SK-N-SH (cell line): ENCODE measurements at regions not wholly inside any gene's neighbourhood (a gene's known extent, or its start where the extent isn't known, plus 50 kb on each side); places are given as distances from the start of the nearest gene placed in this dataset.

ENCODE experiments used
- CTCF ChIA-PET: fragments of 300-600, 350-600 bp; formaldehyde crosslinking; extraction: SDS; loops from one replicate; lab custom pipeline; 2021; lab: Yijun Ruan, JAX
- POLR2A ChIA-PET: fragments of 350-600 bp; sonication (Branson Sonifier 250); formaldehyde crosslinking; extraction: SDS; loops from one replicate; lab custom pipeline; 2020; ENCODE audit warnings: antibody characterized with exemption, inconsistent platforms; lab: Yijun Ruan, JAX
- DNase-seq: peaks from one replicate; pipeline ENCODE4 v3.0.0; 2012
- H2AFZ ChIP-seq: fragments of 200-600 bp; sonication (generic); 2 replicates; pipeline ENCODE4 v1.8.1; 2016; ENCODE audit warnings: antibody characterized with exemption, mild to moderate bottlenecking, low read depth
- H3F3A ChIP-seq: fragments of 200-600 bp; sonication (generic); replicated peaks from 2 replicates; pipeline ENCODE3; 2016; ENCODE audit warnings: antibody characterized with exemption, mild to moderate bottlenecking; ENCODE audit not compliant: insufficient read depth
- H3K27ac ChIP-seq, 2 experiments: fragments of 200-500 bp in 1 of 2; fragments of 200-600 bp in 1 of 2; sonication (Bioruptor generic) in 1 of 2; sonication (generic), shearing (Covaris generic) in 1 of 2; 2 replicates each; pipeline versions ENCODE4 v1.5.1 to v1.6.1; 2014 to 2016; ENCODE audit warnings: low read depth in 2 of 2, inconsistent platforms in 1 of 2, low read length in 1 of 2, mild to moderate bottlenecking in 1 of 2, mixed read lengths in 1 of 2
- H3K27me3 ChIP-seq: fragments of 200-600 bp; sonication (generic), shearing (Covaris generic); 2 replicates; pipeline ENCODE4 v1.6.1; 2016; ENCODE audit warnings: mixed run types; ENCODE audit not compliant: insufficient read depth
- H3K36me3 ChIP-seq, 2 experiments: fragments of 200-500 bp in 1 of 2; fragments of 200-600 bp in 1 of 2; sonication (Bioruptor generic) in 1 of 2; sonication (generic) in 1 of 2; replicated peaks in 1 of 2; 2 replicates each; pipeline versions ENCODE3 to v1.5.1; 2014 to 2016; ENCODE audit warnings: low read length in 1 of 2, mild to moderate bottlenecking in 1 of 2; ENCODE audit not compliant: insufficient read depth in 2 of 2, control insufficient read depth in 1 of 2
- H3K4me1 ChIP-seq, 2 experiments: fragments of 200-500 bp in 1 of 2; fragments of 200-600 bp in 1 of 2; sonication (Bioruptor generic) in 1 of 2; sonication (generic), shearing (Covaris generic) in 1 of 2; 2 replicates each; pipeline versions ENCODE4 v1.5.1 to v1.6.1; 2014 to 2016; ENCODE audit warnings: low read depth in 1 of 2, low read length in 1 of 2, mixed run types in 1 of 2; ENCODE audit not compliant: insufficient read depth in 2 of 2, control insufficient read depth in 1 of 2
- H3K4me2 ChIP-seq: fragments of 200-600 bp; sonication (generic), shearing (Covaris generic); 2 replicates; pipeline ENCODE4 v1.6.1; 2017; ENCODE audit warnings: mixed run types
- H3K4me3 ChIP-seq, 2 experiments: fragments of 200-500 bp in 1 of 2; fragments of 200-600 bp in 1 of 2; sonication (Bioruptor generic) in 1 of 2; sonication (generic), shearing (Covaris generic) in 1 of 2; 2 replicates each; pipeline versions ENCODE4 v1.5.1 to v1.8.1; 2014 to 2016; ENCODE audit warnings: low read depth in 2 of 2, inconsistent platforms in 1 of 2, low read length in 1 of 2, mild to moderate bottlenecking in 1 of 2, mixed read lengths in 1 of 2, moderate library complexity in 1 of 2
- H3K79me2 ChIP-seq: fragments of 200-600 bp; sonication (generic); 2 replicates; pipeline ENCODE4 v1.8.1; 2017; ENCODE audit warnings: mild to moderate bottlenecking; ENCODE audit not compliant: insufficient read depth
- H3K9ac ChIP-seq: fragments of 200-600 bp; sonication (generic); 2 replicates; pipeline ENCODE4 v1.6.1; 2017; ENCODE audit warnings: mixed run types
- H3K9me2 ChIP-seq: fragments of 200-600 bp; sonication (generic); 2 replicates; pipeline ENCODE4 v1.6.1; 2017; ENCODE audit warnings: mixed run types
- H3K9me3 ChIP-seq: fragments of 200-600 bp; sonication (generic); 2 replicates; pipeline ENCODE4 v1.6.1; 2017; ENCODE audit warnings: mixed run types, mild to moderate bottlenecking, moderate library complexity
- H4K20me1 ChIP-seq: fragments of 200-600 bp; sonication (generic); 2 replicates; pipeline ENCODE4 v1.6.1; 2017; ENCODE audit warnings: mild to moderate bottlenecking, mixed run types; ENCODE audit not compliant: insufficient read depth
- CHD2 ChIP-seq: fragments of 150-350 bp; IDR thresholded peaks from 2 replicates; pipeline ENCODE4 v1.6.1; 2018; ENCODE audit warnings: low read length; ENCODE audit not compliant: partially characterized antibody
- EP300 ChIP-seq, 2 experiments: IDR thresholded peaks; 2 replicates each; pipeline versions ENCODE4 v1.4.0 to v1.6.1; 2012; ENCODE audit warnings: borderline replicate concordance in 1 of 2, low read depth in 1 of 2, low read length in 1 of 2
- FOSL2 ChIP-seq: IDR thresholded peaks from 2 replicates; pipeline ENCODE4 v1.4.0; 2012; ENCODE audit warnings: low read depth, mild to moderate bottlenecking, moderate library complexity, borderline replicate concordance
- FOXM1 ChIP-seq: IDR thresholded peaks from 2 replicates; pipeline ENCODE4 v1.4.0; 2012; ENCODE audit warnings: low read depth, mild to moderate bottlenecking
- GABPA ChIP-seq: IDR thresholded peaks from 2 replicates; pipeline ENCODE4 v1.4.0; 2012; ENCODE audit warnings: low read depth, mild to moderate bottlenecking
- GATA2 ChIP-seq: sonication (generic); formaldehyde crosslinking; IDR thresholded peaks from 2 replicates; pipeline ENCODE4 v1.5.0; 2020; ENCODE audit warnings: mild to moderate bottlenecking, missing genetic modification reagents
- IRF3 ChIP-seq: fragments of 150-350 bp; IDR thresholded peaks from 2 replicates; pipeline ENCODE4 v1.6.1; 2016; ENCODE audit warnings: mild to moderate bottlenecking, low read depth, low read length
- MEF2A ChIP-seq: IDR thresholded peaks from 2 replicates; pipeline ENCODE4 v1.4.0; 2012; ENCODE audit warnings: low read depth, borderline replicate concordance
- MXI1 ChIP-seq: IDR thresholded peaks from 2 replicates; pipeline ENCODE4 v1.6.1; 2012; ENCODE audit warnings: mild to moderate bottlenecking, low read depth, low read length, improper control_type of control experiment
- NFIC ChIP-seq: IDR thresholded peaks from 2 replicates; pipeline ENCODE4 v1.4.0; 2012; ENCODE audit warnings: borderline replicate concordance
- NRF1 ChIP-seq: IDR thresholded peaks from 2 replicates; pipeline ENCODE4 v1.6.1; 2012; ENCODE audit warnings: low read depth, mild to moderate bottlenecking, low read length
- PBX3 ChIP-seq: IDR thresholded peaks from 2 replicates; pipeline ENCODE4; 2012
- SMC3 ChIP-seq: IDR thresholded peaks from 2 replicates; pipeline ENCODE4 v1.6.1; 2012; ENCODE audit warnings: low read depth, low read length, improper control_type of control experiment
- TCF12 ChIP-seq: IDR thresholded peaks from 2 replicates; pipeline ENCODE4 v1.4.0; 2012
- USF1 ChIP-seq: IDR thresholded peaks from 2 replicates; pipeline ENCODE4 v1.4.0; 2012; ENCODE audit warnings: low read depth, borderline replicate concordance
- YY1 ChIP-seq: IDR thresholded peaks from 2 replicates; pipeline ENCODE4 v1.4.0; 2012; ENCODE audit warnings: low read depth, mild to moderate bottlenecking
- WGBS: methylation state at CpG from one replicate; pipeline ENCODE4 v1.1.6; 2017; ENCODE audit warnings: low lambda C conversion rate; 5-methylcytosine and 5-hydroxymethylcytosine counted together
- TF ChIP-seq, protein P1 (sequence below): IDR thresholded peaks from 2 replicates; pipeline ENCODE4 v1.4.0; 2012; ENCODE audit warnings: low read depth, borderline replicate concordance
- TF ChIP-seq, protein P2 (sequence below): fragments of 150-350 bp; IDR thresholded peaks from 2 replicates; pipeline ENCODE4 v1.6.1; 2017; ENCODE audit warnings: antibody characterized with exemption, low read length, low read depth, borderline replicate concordance
- TF ChIP-seq, protein P3 (sequence below): IDR thresholded peaks from 2 replicates; pipeline ENCODE4 v1.6.1; 2012; ENCODE audit warnings: mild to moderate bottlenecking, low read depth, low read length, moderate library complexity
- TF ChIP-seq, protein P4 (sequence below): IDR thresholded peaks from 2 replicates; pipeline ENCODE4 v1.4.0; 2012; ENCODE audit warnings: low read depth

- TF ChIP-seq, protein P1, sequence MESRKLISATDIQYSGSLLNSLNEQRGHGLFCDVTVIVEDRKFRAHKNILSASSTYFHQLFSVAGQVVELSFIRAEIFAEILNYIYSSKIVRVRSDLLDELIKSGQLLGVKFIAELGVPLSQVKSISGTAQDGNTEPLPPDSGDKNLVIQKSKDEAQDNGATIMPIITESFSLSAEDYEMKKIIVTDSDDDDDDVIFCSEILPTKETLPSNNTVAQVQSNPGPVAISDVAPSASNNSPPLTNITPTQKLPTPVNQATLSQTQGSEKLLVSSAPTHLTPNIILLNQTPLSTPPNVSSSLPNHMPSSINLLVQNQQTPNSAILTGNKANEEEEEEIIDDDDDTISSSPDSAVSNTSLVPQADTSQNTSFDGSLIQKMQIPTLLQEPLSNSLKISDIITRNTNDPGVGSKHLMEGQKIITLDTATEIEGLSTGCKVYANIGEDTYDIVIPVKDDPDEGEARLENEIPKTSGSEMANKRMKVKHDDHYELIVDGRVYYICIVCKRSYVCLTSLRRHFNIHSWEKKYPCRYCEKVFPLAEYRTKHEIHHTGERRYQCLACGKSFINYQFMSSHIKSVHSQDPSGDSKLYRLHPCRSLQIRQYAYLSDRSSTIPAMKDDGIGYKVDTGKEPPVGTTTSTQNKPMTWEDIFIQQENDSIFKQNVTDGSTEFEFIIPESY = no peak
Observed at GRCh38 chr5:125160787-125161502, 414.5 kb upstream of the ZNF608 start (continued).

DNA sequence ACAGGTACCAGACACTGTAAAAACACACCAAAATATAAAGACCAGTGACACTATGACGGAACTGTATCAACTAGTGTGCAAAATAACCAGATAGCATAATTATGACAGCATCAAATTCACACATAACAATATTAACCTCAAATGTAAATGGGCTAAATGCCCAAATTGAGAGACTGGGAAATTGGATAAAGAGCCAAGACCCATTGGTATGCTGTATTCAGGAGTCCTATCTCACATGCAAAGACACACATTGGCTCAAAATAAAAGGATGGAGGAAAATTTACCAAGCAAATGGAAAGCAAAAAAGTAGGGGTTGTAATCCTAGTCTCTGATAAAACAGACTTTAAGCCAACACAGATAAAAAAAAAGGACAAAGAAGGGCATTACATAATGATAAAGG, 416.3 kb upstream of the ZNF608 start:
- Histone ChIP-seq H2AFZ (no peak overlapping the region), H3K4me2 (no peak overlapping the region), H3K79me2 (no peaks in the 10 kb centered on the region), H3K36me3 (no peaks in the 10 kb centered on the region), H3K9ac (no peak overlapping the region), H3K9me3 (no peaks in the 10 kb centered on the region), H3K9me2 (no peaks in the 10 kb centered on the region), H3F3A (no peaks in the 10 kb centered on the region), H3K27me3 (no peaks in the 10 kb centered on the region), H4K20me1 (no peaks in the 10 kb centered on the region), H3K27ac (no peak overlapping the region), H3K4me3 (no peak overlapping the region), H3K4me1 (no peaks in the 10 kb centered on the region)
- POLR2A ChIA-PET = no interaction called here
- CTCF ChIA-PET = interaction anchor here (0.6 kb wide), 1 partner anchor 1865 kb away, joined by 3 read pairs; no protein-coding TSS in a partner anchor
- TF ChIP-seq, protein P2, sequence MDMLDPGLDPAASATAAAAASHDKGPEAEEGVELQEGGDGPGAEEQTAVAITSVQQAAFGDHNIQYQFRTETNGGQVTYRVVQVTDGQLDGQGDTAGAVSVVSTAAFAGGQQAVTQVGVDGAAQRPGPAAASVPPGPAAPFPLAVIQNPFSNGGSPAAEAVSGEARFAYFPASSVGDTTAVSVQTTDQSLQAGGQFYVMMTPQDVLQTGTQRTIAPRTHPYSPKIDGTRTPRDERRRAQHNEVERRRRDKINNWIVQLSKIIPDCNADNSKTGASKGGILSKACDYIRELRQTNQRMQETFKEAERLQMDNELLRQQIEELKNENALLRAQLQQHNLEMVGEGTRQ = no peak
- TF ChIP-seq MEF2A (no peak), FOXM1 (no peak), NRF1 (no peak), TCF12 (no peak), GATA2 (CRISPR knock-in tag) (no peak), IRF3 (no peak), EP300 (IDR thresholded peaks at IDR 0.05; ENCODE audit: borderline replicate concordance in 1 of 2, low read depth in 1 of 2, low read length in 1 of 2) (no peak), NFIC (no peak), CHD2 (no peak), YY1 (no peak), FOSL2 (no peak), USF1 (no peak), PBX3 (no peak), SMC3 (no peak), GABPA (no peak), MXI1 (no peak)
- TF ChIP-seq, protein P3, sequence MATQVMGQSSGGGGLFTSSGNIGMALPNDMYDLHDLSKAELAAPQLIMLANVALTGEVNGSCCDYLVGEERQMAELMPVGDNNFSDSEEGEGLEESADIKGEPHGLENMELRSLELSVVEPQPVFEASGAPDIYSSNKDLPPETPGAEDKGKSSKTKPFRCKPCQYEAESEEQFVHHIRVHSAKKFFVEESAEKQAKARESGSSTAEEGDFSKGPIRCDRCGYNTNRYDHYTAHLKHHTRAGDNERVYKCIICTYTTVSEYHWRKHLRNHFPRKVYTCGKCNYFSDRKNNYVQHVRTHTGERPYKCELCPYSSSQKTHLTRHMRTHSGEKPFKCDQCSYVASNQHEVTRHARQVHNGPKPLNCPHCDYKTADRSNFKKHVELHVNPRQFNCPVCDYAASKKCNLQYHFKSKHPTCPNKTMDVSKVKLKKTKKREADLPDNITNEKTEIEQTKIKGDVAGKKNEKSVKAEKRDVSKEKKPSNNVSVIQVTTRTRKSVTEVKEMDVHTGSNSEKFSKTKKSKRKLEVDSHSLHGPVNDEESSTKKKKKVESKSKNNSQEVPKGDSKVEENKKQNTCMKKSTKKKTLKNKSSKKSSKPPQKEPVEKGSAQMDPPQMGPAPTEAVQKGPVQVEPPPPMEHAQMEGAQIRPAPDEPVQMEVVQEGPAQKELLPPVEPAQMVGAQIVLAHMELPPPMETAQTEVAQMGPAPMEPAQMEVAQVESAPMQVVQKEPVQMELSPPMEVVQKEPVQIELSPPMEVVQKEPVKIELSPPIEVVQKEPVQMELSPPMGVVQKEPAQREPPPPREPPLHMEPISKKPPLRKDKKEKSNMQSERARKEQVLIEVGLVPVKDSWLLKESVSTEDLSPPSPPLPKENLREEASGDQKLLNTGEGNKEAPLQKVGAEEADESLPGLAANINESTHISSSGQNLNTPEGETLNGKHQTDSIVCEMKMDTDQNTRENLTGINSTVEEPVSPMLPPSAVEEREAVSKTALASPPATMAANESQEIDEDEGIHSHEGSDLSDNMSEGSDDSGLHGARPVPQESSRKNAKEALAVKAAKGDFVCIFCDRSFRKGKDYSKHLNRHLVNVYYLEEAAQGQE = no peak
- TF ChIP-seq, protein P4, sequence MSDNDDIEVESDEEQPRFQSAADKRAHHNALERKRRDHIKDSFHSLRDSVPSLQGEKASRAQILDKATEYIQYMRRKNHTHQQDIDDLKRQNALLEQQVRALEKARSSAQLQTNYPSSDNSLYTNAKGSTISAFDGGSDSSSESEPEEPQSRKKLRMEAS = no peak
- no peak for DNase-seq
- WGBS = 71% methylated on average over 1 of the region's 1 CpG
